Cardiac fibroblast (primary cell): ENCODE measurements at regions not wholly inside any gene's neighbourhood (a gene's known extent, or its start where the extent isn't known, plus 50 kb on each side); places are given as distances from the start of the nearest gene placed in this dataset.

Source experiments
- DNase-seq, 2 donors: peaks; one replicate each; pipeline versions ENCODE4 v3.0.0 to v3.0.0-alpha.2; 2010; ENCODE audit warnings: low read depth in 2 of 2
- H3K4me3 ChIP-seq, 2 donors: replicated peaks in 1 of 2; 1 replicate in 1 of 2; 2 replicates in 1 of 2; pipeline ENCODE4 v1.5.1; 2011; ENCODE audit warnings: low read depth in 2 of 2, low read length in 2 of 2, mild to moderate bottlenecking in 2 of 2, moderate library complexity in 1 of 2
- CTCF ChIP-seq: IDR thresholded peaks from one replicate; pipeline ENCODE4 v1.5.1; 2011; ENCODE audit warnings: low read depth, mild to moderate bottlenecking, low read length, inconsistent platforms

- DNase-seq: no peak
- no peak for TF ChIP-seq CTCF
- H3K4me3 ChIP-seq: no peak overlapping the region
Measured at GRCh38 chr2:114218383-114218782, 224.1 kb upstream of the DPP10 start.

GRCh38 chr2:114219456-114219855 lies 223.0 kb upstream of the DPP10 start:
- no peak for DNase-seq
- no peak for TF ChIP-seq CTCF
- H3K4me3 ChIP-seq: no peak overlapping the region

GRCh38 chr2:114222344-114222743 lies 220.1 kb upstream of the DPP10 start:
- TF ChIP-seq CTCF: no peak
- no peak for DNase-seq
- H3K4me3 ChIP-seq: no peak overlapping the region

- no peak for TF ChIP-seq CTCF
- H3K4me3 ChIP-seq: no peak overlapping the region
- no peak for DNase-seq
Measured at GRCh38 chr2:114231921-114232320, 210.5 kb upstream of the DPP10 start.

GRCh38 chr2:114237331-114237730 lies 205.1 kb upstream of the DPP10 start:
- no peak overlapping the region for H3K4me3 ChIP-seq
- no peak for DNase-seq
- TF ChIP-seq CTCF: no peak

- DNase-seq: no peak
- no peak overlapping the region for H3K4me3 ChIP-seq
- TF ChIP-seq CTCF: no peak
Measured at GRCh38 chr2:114238910-114239559, 203.4 kb upstream of the DPP10 start.

GRCh38 chr2:114248648-114249047 lies 193.8 kb upstream of the DPP10 start:
- no peak overlapping the region for H3K4me3 ChIP-seq
- no peak for TF ChIP-seq CTCF
- DNase-seq: no peak
